ENCODE measurements at regions not wholly inside any gene's neighbourhood (a gene's known extent, or its start where the extent isn't known, plus 50 kb on each side); places are given as distances from the start of the nearest gene placed in this dataset.
"Not testable (repeated sequence)": the region's sequence is repeated elsewhere in the genome, so short reads cannot be mapped to it uniquely, and the experiment has no call there.

DNA sequence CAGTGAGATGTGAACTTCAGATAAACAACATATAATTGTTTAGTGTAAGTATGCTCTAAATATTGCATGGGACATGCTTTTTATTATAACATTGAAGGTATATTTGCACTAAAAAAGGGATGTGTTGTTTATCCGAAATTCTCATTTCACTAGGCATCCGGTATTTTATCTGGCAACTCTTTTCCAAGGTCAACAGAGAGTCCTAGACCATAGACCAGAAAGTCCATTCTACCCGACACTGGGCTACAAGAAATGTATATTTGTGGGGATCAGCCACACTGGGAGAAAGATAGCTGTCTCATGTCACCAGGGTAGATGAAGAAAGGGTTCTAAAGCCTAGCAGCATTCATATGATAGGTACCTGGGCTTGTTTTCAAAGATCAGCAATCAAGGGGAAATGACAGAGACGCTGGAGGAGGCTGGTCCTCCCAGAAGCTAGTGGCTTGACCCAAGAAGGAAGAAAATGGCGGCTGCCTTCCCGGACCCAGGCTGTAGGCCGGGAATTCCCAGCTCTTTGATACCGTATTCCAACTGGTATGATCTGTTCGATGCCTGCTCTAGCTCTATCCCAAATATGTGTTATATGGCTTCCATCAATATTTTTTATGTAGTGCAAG lies 161.1 kb upstream of the IRF2BP2 start:
- no peak for DNase-seq

DNA sequence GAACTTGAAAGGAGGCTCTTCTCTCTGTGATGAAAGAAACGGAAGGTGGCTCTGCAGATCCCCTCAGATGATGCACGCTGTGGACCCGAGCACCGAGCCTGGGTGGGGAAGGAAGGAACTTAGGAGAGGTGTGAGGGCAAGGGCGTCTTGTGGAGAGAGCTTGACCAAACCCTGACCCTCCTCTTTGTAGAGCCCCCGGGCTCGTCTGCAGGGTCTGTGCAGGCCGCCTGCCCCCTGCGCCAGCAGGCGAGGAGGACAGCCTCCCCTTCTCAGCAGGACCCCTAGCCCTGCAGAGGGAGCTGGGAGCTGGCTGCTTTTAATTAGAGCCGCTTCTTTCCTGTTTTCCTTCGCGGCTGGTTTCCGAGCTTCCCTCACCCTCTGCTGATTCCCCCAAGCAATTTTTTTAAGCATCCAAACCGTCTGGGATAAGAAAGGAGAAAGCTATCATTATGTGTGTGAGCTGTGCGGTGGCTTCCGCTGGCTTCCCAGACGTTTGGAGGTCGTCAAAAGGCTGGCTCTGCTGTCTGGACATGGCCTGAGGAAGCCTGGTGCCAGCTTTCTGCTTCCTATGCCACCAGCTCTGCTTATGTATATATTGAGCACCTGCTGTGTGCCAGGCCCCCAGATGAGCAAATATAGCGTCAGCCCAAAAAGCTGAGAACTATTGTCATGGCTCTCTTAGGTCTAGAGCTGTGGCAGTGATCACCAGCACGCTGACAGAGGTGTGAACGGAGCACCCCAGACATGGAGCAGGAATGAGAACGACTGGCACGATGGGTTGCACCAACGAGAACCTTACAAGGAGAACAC lies 160.2 kb upstream of the IRF2BP2 start:
- peak; percentile 84 for DNase-seq

DNA sequence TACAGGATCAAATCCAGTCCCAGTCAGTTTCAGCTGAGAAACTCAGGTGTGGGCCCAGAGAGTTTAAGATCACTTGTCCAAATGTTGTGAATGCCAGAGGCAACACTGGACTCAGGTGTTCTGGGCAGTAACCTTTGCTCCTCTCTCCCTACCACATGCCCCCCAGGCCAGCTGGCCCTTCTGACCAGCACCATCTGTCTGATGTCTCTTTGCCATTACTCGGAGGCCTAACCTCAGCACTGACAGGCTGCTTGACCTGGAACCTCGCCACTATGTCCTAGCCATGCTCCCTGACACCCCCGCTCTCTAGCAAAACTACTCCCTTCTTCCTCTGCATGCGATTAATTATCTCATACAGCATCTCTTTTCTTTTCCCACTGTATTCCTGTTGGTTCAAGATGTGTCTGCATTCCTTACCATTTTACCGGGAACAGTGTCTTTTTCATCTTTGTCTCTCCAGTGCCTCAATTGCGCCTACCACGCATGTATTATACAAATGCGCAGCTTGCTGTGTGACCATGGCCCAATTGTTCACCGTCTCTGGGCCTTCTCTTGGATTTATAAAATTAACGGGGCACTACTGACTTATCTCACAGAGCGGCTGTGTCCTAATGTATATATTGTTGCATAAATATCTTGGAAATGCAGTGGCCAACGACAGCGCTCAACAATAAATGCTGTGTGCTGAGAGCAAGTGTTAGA lies 159.5 kb upstream of the IRF2BP2 start:
- no peak for DNase-seq

DNA sequence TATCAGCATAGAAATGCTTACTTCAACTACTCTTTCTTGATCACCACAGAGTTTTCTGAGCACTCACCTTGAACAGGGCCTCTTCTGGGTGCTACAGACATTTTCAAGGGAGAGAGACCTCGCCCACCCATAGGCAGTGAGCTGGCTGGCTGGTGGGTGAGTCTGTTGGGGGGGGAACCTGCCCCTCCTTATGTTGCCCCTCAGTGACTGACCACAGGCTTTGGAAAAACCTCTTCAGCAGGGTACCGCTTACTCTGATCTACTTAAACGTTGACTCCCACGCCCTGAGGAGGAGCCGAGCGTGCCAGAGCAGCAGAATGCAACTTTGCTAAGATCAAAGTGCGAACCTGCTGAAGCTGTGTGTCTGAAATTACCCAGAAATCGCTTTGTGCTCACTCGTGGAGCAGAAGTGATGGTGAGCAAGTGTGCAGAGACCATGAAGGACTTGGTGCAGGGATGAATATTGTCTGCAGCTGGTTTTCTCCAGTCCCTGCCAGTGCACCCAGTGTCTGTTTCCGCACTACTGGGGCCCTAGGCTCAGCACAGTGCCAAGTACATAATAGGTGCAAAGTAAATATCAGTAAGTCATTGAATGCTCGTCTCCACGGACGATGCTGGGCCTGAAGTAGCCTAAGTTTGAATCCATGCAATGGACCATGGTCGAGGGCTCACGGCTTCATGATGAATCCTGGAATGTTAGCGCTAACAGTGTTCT lies 158.7 kb upstream of the IRF2BP2 start:
- DNase-seq: no peak

DNA sequence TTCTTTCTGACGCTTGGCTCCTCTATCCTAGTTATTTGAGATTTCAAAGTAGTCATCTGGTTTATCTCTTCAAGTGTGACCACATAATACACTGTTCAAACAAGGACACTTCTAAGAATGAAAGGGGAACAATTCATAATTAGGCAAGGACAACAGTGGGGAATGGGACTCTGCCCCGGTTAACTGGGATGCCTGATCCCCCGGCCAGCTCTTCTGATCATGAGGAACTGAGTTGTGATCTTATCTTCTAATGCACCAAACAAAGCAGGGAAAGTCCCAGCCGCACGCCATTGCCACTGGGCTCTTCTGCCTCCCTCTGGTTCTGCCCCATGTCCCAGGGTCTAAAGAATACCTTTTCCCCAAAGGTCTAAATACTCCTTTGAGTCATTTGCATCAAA lies 158.2 kb upstream of the IRF2BP2 start:
- no peak for DNase-seq

DNA sequence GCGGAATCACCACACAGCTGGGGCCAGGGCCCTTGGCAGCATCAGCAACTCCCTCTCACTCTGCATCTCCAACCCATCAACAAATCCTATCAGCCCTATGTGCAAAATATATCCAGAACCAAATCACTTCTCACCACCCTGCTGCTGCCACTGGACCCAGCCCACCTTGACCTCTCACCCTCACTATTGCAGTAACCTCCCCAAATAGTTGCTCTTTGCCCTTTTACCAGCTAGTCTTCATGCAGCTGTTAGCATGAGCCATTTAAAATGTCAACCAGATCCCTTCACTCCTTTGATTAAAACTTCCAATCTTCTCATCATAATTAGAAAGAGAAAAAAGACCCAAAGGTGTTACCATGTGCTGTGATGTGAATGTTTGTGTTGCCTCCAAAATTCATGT lies 155.7 kb upstream of the IRF2BP2 start:
- no peak for DNase-seq

DNA sequence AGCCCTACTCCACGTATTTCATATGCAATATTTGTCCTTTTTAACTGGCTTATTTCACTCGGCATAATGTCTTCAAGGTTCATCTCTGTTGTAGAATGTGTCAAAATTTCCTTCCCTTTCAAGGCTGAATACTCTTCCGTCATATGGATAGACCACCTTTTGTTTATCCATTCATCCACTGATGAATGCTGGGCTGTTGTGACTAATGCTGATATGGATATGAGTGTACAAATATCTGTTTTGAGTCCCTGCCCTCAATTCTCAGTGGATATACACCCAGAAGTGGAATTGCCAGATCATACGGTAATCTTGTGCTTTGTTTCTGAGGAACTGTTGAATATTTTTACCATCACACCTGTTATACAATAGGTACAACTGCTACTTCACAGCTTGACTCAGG lies 155.2 kb upstream of the IRF2BP2 start:
- DNase-seq: no peak

DNA sequence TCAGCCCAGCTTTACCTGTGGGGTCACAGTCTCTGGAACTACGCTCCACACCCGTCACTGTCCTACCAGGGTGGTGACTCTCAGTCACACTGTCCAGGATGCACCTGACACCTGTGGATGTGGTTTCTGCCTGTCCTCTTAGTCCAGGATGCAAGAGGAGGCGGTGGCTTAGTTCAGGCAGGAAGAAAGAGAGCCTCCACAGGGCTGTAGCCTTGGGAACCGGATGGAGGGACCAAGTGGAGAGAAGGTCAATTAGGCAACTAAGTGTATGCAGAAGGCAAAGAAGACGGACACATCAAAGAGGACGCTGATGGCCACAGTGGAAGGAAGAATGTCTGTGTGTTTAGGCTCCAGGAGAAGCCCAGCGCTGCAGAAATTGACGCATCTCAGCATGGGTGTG lies 153.9 kb upstream of the IRF2BP2 start:
- no peak for DNase-seq

DNA sequence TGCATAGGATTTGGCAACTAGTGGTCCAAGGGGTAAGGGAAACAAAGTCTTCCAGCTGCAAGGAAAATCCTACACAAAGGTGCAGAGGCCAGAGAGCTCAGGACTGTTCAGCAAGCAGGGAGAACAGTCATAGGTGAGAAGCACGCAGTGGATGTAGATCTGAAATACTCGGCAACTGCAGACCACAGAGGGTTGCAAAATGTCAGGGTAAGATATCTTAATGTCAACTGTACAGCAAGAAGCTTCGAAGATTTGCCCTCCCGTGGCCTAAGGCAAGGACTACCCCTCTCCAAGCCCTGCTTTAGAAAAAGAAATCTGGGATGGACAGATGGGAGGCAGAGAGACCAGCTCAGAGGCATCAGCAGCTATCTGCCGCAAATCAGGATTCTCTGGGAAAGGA lies 153.4 kb upstream of the IRF2BP2 start:
- no peak for DNase-seq

DNA sequence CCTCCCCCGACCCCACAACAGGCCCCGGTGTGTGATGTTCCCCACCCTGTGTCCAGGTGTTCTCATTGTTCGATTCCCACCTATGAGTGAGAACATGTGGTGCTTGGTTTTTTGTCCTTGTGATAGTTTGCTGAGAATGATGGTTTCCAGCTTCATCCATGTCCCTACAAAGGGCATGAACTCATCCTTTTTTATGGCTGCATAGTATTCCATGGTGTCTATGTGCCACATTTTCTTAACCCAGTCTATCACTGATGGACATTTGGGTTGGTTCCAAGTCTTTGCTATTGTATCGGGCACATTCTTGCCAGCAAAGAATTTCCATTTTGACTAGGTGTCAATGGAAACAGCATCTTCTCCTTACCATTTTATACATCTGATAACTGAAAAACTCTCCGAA lies 152.1 kb upstream of the IRF2BP2 start:
- not testable (repeated sequence) for DNase-seq

DNA sequence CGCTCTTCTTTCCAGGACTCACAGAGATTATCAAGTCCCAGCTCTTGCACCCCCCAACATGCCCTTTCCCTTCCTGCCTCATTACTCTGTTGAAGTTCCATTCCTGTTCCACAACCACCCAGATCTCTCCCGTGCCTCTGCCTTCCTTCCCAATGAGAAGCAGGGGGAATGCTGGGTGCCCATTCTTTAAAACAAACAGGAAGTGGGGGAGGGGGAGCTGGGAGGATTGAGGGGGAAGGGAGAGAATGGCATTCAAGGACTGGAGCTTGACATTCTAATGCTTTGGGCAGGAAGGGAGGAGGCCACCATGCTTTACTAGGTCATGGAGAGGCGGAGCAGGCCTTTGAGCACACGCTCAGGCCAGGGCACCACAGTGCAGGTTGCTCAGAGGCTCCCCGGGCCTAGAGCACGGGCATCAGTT lies 150.3 kb upstream of the IRF2BP2 start:
- DNase-seq: no peak

DNA sequence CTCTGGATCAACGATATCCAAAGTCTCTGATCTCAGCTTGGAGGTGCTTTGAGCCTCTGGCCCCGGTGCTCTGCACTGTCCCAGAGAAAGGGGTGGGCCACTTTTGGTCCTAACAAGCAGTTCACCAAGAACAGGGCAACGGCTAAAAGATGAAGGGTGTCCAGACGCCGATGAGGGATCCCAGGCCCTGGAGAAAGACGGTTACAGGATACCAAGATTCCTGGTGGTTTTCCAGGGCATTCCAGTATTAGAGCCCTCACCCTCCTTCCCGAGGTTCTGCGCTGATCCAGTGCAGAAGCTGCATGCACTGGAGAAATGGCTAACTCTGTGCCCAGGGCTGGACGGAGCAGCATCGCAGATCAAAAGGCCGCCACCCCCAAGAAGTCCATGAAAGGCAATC lies 149.9 kb upstream of the IRF2BP2 start:
- no peak for DNase-seq

DNA sequence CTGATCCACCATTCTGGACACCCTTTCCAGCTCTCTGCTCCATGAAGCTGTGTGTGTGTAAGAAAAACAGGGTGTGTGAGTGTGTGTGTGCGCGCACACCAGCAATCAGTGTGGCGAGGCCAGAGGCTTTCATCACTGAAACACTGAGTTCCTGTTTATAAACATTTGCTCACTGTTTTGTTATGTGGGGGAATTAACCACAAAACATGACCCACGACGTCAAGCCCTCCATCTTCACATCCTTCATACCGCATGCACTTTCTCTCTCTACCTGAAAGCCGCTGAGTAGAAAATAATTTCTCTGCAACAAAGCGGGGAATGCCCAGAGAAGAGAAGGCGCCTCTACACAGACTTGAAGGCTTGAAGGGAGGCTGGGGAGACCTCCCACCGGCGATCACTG lies 148.9 kb upstream of the IRF2BP2 start:
- DNase-seq: no peak

DNA sequence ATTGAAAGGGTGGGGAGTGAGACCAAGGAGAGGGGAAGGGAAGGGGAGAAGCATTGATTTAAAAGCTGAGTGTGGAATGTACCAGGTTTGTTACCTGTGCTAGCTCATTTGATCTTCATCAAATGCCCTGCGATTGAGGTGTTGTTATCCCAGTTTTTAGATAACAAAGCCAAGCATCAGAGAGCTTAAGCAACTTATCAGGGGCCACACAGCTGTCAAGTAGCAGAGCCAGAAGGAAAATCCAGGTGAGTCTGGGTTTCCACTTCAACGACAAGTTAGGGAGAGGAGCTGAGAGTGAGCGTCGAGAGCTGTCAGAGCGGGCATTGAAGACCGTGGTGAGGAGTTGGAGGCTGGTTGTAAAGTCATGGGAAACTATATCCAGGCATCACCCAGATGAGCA lies 146.9 kb upstream of the IRF2BP2 start:
- DNase-seq: no peak

DNA sequence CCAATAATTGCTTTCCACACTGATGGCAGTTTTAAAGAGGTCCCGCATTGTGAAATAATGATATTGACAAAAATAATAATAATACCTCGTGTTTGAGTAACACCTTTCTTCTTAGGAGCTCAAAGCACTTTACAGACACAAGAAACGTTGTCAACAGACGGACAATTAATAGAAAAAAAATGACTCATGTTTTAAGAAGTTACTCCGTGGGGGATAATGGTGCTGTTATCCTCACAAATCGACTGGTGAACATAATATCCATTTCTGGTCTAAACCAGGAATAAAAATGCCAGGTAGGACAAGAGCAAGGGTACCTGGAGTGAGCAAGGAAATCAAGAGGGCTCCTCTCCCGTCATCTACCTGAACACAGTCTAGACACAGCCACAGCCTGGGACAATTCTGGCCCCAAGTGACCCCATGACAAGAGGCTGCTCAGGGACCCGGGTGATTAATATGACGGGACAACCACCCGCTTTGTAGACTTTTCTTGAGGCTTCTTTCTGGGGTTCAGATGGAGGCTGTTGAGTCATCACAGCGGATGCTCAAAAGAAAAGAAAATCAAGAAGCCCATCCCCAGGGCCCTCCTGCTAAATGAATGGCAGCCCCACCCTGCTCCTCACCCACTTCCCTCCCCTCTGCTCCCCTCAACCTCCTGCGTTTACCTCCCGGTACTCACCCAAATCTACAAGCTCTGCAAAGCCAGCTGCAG lies 146.2 kb upstream of the IRF2BP2 start:
- DNase-seq: no peak

DNA sequence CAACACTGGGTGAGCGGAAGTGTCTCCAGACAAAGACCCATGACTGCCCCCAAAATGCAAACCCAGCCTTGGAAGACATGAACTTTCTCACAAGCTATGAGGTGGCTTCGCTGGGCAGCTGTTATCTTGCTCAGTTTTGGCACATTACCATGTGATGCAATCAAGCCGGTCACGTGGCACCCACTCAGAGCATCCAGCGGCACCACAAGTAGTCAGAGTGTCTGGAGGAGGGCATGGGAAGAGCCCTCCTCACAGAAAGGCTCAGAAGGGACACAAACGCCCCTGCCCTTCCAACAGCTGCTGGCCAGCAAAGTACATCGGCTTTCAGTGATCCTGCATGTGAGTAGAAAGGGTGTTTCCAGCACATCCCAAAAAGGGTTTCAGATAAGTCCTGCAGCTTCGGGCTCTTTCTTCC lies 145.5 kb upstream of the IRF2BP2 start:
- no peak for DNase-seq

DNA sequence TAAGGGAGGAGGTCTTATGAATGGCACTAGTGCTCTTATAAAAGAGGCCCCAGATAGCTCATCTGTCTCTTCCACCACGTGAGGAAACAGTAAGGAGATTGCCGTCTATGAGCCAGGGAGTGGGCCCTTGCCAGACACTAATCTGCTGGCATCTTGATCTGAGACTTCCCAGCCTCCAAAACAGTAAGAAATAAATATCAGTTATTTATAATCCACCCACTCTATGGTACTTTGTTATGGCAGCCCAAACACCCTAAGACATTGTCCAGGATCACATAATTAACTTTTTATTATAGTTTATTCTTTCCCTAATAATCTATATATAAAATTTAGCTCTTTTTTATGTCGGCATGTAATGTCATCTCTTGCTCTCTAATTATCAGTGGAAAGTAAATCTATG lies 144.0 kb upstream of the IRF2BP2 start:
- DNase-seq: no peak

DNA sequence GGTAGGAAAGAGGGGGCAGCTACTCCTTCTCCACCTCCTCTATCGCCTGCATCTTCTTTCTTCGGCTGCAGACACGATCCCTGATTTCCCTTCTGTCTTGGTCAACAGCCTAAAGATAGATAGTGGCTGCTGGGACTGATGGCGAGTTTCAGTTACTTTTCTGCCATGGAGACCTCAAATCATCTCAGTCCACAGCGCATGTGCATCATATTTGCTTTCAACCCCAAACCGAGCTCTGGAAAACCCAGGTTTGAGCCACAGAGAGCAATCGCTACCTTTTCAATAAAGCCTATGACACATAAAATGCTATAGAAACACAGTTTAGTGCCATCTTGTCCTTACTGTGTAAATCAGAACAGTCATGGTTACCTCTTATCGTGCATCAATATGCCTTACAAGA lies 142.9 kb upstream of the IRF2BP2 start:
- DNase-seq: no peak

DNA sequence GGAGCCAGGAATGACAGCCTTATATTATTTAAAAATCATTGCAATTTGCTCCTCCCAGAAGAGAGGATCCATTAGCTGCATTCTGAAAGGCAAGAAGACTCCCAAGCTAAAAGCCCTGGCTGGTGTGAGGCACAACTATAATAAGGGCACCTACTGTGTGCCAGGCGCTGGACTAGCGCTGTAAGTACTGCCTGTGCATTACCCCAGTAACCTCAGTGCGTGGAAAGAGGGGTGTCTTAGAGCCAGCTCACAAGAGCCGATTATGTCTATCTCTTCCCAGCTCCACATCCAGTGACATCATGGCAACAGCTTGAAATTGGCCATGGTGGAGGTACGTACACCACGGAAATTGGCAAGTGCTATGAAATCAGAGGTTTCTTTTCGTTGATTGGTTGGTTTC lies 141.7 kb upstream of the IRF2BP2 start:
- DNase-seq: no peak

DNA sequence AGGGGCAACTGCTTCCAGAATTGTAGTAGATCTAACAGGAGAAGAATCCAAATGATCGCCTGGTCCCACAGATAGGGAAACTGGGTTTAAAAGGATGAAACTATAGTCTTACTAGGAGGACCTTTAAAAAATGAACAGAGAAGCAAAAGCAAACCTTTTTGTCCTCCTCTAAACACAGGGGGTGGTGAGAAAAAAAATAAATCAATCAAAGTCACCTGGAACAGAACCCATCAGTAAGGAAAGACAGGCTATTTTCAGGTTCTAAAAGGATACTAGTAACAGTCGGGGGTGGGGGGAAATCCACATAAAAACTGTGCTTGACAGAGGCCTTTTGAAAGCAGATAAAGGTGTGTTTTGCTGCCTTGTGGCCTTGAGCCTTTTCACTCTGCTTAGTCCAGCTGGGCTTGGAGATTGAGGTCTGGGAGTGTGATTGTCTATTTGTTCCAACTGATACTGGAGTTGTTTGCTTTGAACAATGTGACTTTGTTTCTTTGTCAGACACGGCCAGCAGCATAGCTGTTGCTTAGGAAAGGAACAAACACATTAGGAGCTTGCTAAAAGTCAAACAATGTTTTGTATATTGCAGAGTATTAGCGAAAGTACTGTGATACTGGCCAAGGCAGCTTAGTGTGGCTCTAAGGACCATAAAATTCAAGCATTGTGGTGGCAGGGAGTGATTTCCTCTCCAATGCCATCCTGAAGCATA lies 141.1 kb upstream of the IRF2BP2 start:
- DNase-seq: no peak

DNA sequence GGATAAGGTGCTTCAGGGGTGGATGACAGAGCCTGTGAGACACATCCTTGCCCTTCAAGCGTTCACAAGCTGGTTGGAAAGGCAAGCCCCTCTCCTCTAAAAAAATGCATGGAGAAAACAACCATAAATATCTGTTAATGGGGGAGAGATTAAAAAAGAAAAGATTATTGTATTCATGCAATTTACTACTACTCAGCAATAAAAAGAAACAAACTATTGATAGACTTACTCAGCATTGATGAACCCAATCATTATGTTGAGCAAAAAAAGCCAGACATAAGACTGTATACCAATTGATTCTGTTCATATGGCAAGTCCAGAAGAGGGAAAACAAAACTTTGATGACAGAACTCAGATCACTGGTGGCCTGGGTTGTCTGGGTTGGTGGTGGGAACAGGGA lies 138.7 kb upstream of the IRF2BP2 start:
- DNase-seq: no peak

DNA sequence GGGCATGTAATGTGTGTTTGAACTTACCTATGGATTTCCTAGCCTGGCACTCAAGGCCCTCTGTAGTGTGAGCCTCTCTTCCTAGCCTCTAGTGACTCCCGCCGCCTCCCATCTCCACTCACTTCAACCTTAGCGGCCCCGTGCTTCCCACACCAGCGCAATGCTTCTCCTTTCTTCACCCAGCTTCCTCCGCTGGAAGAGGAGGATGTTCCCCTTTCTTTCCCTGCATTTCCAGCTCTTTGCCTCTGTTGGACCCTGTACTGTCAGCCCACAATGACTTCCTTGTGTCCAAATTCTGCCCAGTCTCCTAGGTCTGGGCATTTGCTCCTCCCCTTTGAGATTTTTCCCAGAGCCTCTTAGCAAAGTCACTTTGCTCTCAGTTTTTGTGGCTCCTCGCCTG lies 138.1 kb upstream of the IRF2BP2 start:
- no peak for DNase-seq

Measured in eye (tissue), 1 donor.